Ovary (tissue), 7 donors: ENCODE measurements at regions not wholly inside any gene's neighbourhood (a gene's known extent, or its start where the extent isn't known, plus 50 kb on each side); places are given as distances from the start of the nearest gene placed in this dataset.

Experiments used
- DNase-seq, 5 donors: peaks; one replicate each; pipeline ENCODE4 v3.0.0-alpha.2; 2019 to 2020
- H3K27ac ChIP-seq, 2 donors: fragments of 200-600 bp; one replicate each; pipeline versions ENCODE4 v1.5.1 to v1.8.0; 2019 to 2022
- H3K27me3 ChIP-seq: fragments of 200-600 bp; one replicate; pipeline ENCODE4 v1.8.0; 2022
- H3K36me3 ChIP-seq: fragments of 200-600 bp; sonication (generic); one replicate; pipeline ENCODE4 v1.5.1; 2019
- H3K4me1 ChIP-seq: one replicate; pipeline ENCODE4 v1.8.1; 2013; ENCODE audit warnings: mild to moderate bottlenecking, moderate library complexity; ENCODE audit not compliant: insufficient read depth
- H3K4me3 ChIP-seq: fragments of 200-600 bp; sonication (generic); one replicate; pipeline ENCODE4 v1.5.1; 2017
- H3K9me3 ChIP-seq, 2 donors: fragments of 200-600 bp in 1 of 2; sonication (generic) in 1 of 2; one replicate each; pipeline versions ENCODE4 v1.5.1 to v1.8.1; 2013 to 2019; ENCODE audit warnings: mild to moderate bottlenecking in 1 of 2, moderate library complexity in 1 of 2
- EP300 ChIP-seq: sonication (generic); formaldehyde crosslinking; IDR thresholded peaks from one replicate; pipeline ENCODE4 v1.6.1; 2017; ENCODE audit warnings: antibody characterized with exemption
- POLR2A ChIP-seq: fragments of 450-650 bp; IDR thresholded peaks from one replicate; pipeline ENCODE4 v1.6.1; 2017; ENCODE audit warnings: antibody characterized with exemption, mild to moderate bottlenecking, moderate library complexity
- WGBS, 3 donors: extraction: QIAGEN DNeasy Blood & Tissue Kit in 1 of 3; methylation state at CpG; one replicate each; pipeline versions ENCODE4 v1.1.5 to v1.1.7; 2013 to 2017; 5-methylcytosine and 5-hydroxymethylcytosine counted together
- intact Hi-C, 4 donors: fragments of 100-400 bp; cut with DNase I; formaldehyde crosslinking; loops; one replicate each; pipeline versions ENCODE4 v1.11.0 to v1.15.1; 2022 to 2023
- TF ChIP-seq, protein P1 (sequence below), 3 donors: fragments of 450-650 bp in 2 of 3; fragments of 200-600 bp in 1 of 3; IDR thresholded peaks; one replicate each; pipeline versions ENCODE4 v1.5.1 to v1.8.0; 2016 to 2022; ENCODE audit warnings: antibody characterized with exemption in 3 of 3, mild to moderate bottlenecking in 1 of 3
- donor health status: DM: no; HTN: no; CAD: no; lungs with moderate emphysema.
- donor health status: DM: no; HTN: no; CAD: no.
- donor health status: Bipolar disorder and iron deficiency.
- donor health status: DM: no; HTN: no; CAD: no.
- donor health status: DM: yes; HTN: yes; CAD: no.

DNA sequence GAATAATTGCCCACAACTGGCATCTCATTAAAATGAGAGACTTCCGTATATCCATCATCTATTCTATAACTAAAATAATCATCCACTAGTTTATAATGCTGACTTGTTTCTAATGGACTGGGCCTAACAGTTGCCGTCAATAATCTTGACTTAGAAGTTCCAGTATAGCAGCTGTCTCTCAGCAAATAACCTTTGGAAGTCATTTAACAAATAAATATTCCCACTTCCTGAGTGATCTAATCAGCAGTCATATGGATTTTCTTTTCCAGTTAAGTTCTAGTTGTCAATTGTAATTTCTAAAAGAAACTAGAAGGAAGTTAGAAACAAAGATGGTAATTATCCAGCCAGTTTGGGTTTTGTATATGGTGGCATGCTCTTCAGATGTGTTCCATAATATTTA is 177.8 kb downstream of the GXYLT1 start:
- WGBS, 3 donors = 97 to 99% (median 98%) methylated on average over 2 of the region's 2 CpGs
- Histone ChIP-seq H3K36me3 (no peaks in the 10 kb centered on the region), H3K9me3 (no peaks in the 10 kb centered on the region), H3K27ac (no peak overlapping the region), H3K27me3 (no peaks in the 10 kb centered on the region), H3K4me1 (no peaks in the 10 kb centered on the region), H3K4me3 (no peak overlapping the region)
- intact Hi-C loops = no loop called here
- no peak for DNase-seq
- TF ChIP-seq EP300 = no peak
- TF ChIP-seq, protein P1, sequence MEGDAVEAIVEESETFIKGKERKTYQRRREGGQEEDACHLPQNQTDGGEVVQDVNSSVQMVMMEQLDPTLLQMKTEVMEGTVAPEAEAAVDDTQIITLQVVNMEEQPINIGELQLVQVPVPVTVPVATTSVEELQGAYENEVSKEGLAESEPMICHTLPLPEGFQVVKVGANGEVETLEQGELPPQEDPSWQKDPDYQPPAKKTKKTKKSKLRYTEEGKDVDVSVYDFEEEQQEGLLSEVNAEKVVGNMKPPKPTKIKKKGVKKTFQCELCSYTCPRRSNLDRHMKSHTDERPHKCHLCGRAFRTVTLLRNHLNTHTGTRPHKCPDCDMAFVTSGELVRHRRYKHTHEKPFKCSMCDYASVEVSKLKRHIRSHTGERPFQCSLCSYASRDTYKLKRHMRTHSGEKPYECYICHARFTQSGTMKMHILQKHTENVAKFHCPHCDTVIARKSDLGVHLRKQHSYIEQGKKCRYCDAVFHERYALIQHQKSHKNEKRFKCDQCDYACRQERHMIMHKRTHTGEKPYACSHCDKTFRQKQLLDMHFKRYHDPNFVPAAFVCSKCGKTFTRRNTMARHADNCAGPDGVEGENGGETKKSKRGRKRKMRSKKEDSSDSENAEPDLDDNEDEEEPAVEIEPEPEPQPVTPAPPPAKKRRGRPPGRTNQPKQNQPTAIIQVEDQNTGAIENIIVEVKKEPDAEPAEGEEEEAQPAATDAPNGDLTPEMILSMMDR (IDR thresholded peaks at IDR 0.05) = no peak

DNA sequence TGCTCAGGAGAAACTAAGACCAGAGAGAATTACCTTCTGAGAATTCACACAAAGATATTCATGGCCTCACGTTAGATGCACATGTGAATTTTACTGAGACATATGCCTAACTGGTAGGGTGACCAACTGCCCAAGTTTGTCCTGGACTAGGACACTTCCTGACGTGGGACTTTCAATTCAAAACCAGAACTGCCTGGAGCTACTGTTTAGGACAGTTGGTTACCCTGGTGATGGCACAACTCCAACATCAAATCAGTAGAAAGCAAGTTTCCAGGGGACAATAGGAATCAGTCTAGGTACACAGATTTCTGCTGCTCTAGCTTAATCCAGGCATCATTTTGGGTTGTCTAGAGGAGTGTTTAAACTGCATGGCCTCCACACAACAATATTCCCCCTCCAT is 178.7 kb downstream of the GXYLT1 start:
- TF ChIP-seq EP300 (no peak), POLR2A (no peak)
- TF ChIP-seq, protein P1 (IDR thresholded peaks at IDR 0.05) = no peak
- WGBS, 3 donors = 68 to 87% (median 84%) methylated on average over 2 of the region's 2 CpGs
- Histone ChIP-seq H3K27me3 (no peaks in the 10 kb centered on the region), H3K36me3 (no peaks in the 10 kb centered on the region), H3K9me3 (no peaks in the 10 kb centered on the region), H3K27ac (no peak overlapping the region), H3K4me3 (no peak overlapping the region), H3K4me1 (no peaks in the 10 kb centered on the region)
- intact Hi-C loops = no loop called here
- no peak for DNase-seq

DNA sequence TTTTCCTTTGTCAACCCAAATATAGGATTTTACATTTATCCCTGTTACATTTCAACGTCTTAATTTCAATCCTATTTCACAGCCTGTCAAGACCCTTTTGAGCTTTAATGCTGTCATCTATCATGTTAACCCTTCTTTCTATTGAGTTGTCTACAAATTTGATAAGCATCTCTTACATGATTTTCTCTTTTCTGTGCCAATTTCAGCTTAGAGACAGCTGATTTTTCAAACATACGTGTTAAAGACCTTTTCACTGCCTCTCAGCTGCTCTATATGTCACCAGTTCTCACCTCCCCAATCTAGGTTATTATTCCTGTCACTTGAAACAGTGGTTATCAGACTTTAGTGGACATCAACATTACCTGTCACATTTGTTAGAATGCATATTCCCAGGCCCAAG is 181.3 kb downstream of the GXYLT1 start:
- Histone ChIP-seq H3K36me3 (no peaks in the 10 kb centered on the region), H3K27ac (no peak overlapping the region), H3K9me3 (no peaks in the 10 kb centered on the region), H3K4me3 (no peak overlapping the region), H3K4me1 (no peaks in the 10 kb centered on the region), H3K27me3 (no peaks in the 10 kb centered on the region)
- 91 to 95% (median 91%) methylated on average over 2 of the region's 2 CpGs for WGBS, 3 donors
- no peak for DNase-seq
- TF ChIP-seq EP300 (no peak), POLR2A (no peak)
- TF ChIP-seq, protein P1 (IDR thresholded peaks at IDR 0.05) = no peak
- intact Hi-C loops = no loop called here

DNA sequence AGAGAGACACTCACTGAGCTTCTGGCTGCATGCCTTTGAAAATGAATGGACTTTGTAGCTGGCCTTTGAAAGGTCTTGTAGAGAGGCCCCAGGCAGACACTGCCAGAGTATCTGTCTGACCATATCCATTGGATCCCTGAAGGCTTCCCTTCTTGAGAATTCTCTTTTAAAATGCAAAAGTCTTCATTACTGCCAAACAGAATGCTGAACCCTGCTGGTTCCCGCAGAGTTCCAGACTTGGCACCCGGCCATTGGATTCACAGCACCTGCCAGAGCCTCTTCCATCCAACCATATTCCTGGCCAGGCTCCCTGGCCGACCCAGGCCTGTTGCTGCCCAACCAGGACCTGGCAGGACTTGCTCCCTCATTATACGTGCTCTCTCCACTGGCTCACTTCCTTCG is 182.5 kb downstream of the GXYLT1 start:
- intact Hi-C loops = no loop called here
- TF ChIP-seq EP300 (no peak), POLR2A (no peak)
- TF ChIP-seq, protein P1 (IDR thresholded peaks at IDR 0.05) = no peak

DNA sequence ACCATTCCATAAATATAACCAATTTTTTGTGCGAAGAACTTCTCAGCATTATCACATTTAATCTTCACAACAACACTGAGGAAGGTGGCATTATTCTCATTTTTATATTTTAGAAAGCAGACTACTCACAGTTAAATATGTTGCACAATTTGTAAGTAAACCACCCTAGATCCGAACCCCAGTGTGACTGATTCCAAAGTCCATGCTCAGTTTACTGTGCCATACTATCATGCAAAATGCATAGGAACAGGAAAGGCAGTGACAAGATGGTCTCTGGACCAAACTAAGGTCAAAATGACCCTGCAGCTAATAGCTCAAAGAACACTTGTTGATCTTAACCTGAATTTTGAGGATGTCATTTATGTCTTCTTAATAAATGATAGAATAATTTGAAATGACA is 185.4 kb downstream of the GXYLT1 start:
- Histone ChIP-seq H3K4me3 (no peak overlapping the region), H3K27me3 (no peaks in the 10 kb centered on the region), H3K4me1 (no peaks in the 10 kb centered on the region), H3K9me3 (no peaks in the 10 kb centered on the region), H3K27ac (no peak overlapping the region), H3K36me3 (no peaks in the 10 kb centered on the region)
- no peak for DNase-seq
- intact Hi-C loops = no loop called here
- TF ChIP-seq EP300 = no peak
- 56 to 74% (median 66%) methylated on average over 2 of the region's 2 CpGs for WGBS, 3 donors

More for the DNA sequence above, 182.5 kb downstream of the GXYLT1 start:
- Histone ChIP-seq H3K36me3 (no peaks in the 10 kb centered on the region), H3K4me3 (no peak overlapping the region), H3K27me3 (no peaks in the 10 kb centered on the region), H3K4me1 (no peaks in the 10 kb centered on the region), H3K9me3 (no peaks in the 10 kb centered on the region), H3K27ac (no peak overlapping the region)
- whole genome bisulfite sequencing, 3 donors = 74 to 84% (median 76%) methylated on average over 5 of the region's 5 CpGs
- peak in 3 of 5 donors; percentile 19 to 47 (median 20) for DNase-seq
